GM21529 (cell line): ENCODE measurements at regions not wholly inside any gene's neighbourhood (a gene's known extent, or its start where the extent isn't known, plus 50 kb on each side); places are given as distances from the start of the nearest gene placed in this dataset.
"Not testable (repeated sequence)": the region's sequence is repeated elsewhere in the genome, so short reads cannot be mapped to it uniquely, and the experiment has no call there.

ENCODE experiments used
- ATAC-seq: cut with Tn5 transposase; IDR thresholded peaks from one replicate; pipeline ENCODE4 v1.9.1; 2021; ENCODE audit not compliant: unreplicated experiment

DNA sequence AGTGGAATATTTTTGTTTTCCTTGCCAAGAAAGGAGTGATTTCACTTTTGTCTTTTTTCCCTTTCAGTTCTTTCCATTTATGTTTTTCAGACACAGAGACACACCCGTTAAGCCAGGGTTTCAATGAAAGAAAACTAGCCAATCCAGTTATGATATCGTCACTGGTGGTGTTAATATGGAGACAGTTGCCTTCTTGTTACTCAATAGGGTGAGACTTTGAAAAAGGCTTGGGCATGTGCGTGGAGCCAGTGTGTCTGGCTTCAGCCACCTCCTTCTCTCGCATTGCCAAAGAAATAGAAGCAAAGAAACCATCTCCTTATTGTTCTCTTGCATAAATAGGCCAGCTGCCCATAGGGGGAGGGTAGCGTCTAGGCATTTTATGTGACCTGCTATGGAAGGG lies 84.1 kb upstream of the DLX6 start:
- ATAC-seq: no peak

DNA sequence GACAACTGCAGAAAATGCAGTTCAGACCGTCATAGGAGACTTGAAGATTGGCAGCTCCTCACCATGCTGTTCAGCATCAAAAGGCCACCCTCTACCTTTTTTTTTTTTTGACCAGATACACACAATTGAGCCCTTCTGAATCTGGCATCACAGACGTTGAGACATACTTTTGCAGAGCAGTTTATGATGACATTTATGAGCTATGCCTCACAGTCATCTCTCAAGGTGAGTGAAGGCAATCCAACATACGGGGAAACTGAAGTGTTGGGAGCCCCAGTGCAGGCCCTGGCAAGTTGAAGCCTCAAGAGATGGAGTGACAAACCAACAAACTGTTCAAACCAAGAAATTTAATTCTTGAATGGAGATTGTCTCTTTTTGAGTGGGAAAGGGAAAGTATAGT lies 83.6 kb upstream of the DLX6 start:
- no peak for ATAC-seq

GRCh38 chr7:96923345-96923744 lies 82.0 kb upstream of the DLX6 start:
- not testable (repeated sequence) for ATAC-seq

GRCh38 chr7:96927131-96927530 lies 78.2 kb upstream of the DLX6 start:
- no peak for ATAC-seq

- no peak for ATAC-seq
Observed at GRCh38 chr7:96928965-96929364, 76.4 kb upstream of the DLX6 start.

GRCh38 chr7:96931891-96932290 lies 73.5 kb upstream of the DLX6 start:
- no peak for ATAC-seq

- no peak for ATAC-seq
Observed at GRCh38 chr7:96933067-96933645, 72.2 kb upstream of the DLX6 start.

DNA sequence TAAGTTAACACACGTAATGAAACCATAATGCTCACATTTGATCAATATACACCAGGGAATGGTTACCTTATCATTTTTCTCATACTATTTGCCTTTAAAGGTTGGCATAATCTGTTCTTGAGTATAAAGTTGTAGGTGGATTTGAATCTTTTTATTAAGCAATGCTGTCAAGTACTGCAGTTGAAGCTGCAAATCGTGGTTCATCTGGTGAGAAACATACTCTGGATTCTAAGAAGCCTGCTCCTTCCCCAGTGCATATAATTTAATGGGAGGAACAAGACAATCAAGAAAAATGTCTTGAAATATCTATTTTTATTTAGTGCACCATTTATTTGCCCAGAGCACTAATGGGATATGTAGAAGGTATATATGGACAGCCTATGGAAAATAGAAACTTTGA lies 68.7 kb upstream of the DLX6 start:
- ATAC-seq: no peak

- no peak for ATAC-seq
Observed at GRCh38 chr7:96942112-96942511, 63.2 kb upstream of the DLX6 start.

GRCh38 chr7:96949766-96950165 lies 55.6 kb upstream of the DLX6 start:
- ATAC-seq: no peak

DNA sequence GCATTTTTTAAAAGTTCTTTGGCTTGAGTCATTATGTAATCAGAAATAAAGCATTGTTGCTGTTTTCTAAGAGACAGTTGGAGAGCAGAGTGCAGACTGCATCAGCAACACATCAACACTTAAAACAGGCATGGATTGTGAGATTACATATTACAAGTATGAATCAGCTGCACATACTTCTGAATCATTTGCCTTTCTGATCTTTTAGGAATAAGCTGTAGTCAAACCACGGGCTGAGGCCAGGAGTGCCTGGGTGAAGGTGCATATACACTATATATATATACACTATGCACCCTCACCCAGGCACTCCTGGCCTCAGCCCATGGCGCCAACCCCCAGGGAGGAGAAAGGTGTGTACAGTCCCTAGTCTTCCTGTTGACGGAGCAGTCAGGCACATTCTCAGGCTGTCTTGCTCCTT lies 52.4 kb upstream of the DLX6 start:
- no peak for ATAC-seq

- ATAC-seq: no peak
Observed at GRCh38 chr7:96953676-96954513, 51.5 kb upstream of the DLX6 start.
